ENCODE measurements at regions not wholly inside any gene's neighbourhood (a gene's known extent, or its start where the extent isn't known, plus 50 kb on each side); places are given as distances from the start of the nearest gene placed in this dataset.

DNA sequence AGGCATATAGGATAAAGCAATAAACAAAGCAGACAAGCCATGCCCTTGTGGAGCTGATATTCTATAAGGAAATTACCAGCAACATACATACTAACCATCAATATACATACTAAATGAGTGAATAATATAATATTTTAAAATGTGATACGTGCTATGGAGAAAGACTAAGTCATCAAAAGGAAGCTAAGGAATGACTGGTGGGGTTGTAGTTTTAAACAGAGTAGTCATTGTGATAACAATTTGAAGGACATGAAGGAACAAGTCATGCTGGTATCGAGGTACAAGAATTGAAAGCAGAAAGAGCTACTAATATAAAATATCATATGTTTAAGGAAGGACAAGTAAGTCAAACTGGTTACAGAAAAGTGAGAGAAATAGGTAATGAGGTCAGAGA is 894.9 kb upstream of the PCDH9 start:
- no peak for DNase-seq (ENCODE audit: low spot score)
- no peaks in the 10 kb centered on the region for H3K36me3 ChIP-seq (ENCODE audit: insufficient read depth, low read length, poor library complexity, severe bottlenecking)
- no peaks in the 10 kb centered on the region for H3K4me1 ChIP-seq (ENCODE audit: insufficient read depth, low read length, poor library complexity, severe bottlenecking)
- TF ChIP-seq, protein P1, sequence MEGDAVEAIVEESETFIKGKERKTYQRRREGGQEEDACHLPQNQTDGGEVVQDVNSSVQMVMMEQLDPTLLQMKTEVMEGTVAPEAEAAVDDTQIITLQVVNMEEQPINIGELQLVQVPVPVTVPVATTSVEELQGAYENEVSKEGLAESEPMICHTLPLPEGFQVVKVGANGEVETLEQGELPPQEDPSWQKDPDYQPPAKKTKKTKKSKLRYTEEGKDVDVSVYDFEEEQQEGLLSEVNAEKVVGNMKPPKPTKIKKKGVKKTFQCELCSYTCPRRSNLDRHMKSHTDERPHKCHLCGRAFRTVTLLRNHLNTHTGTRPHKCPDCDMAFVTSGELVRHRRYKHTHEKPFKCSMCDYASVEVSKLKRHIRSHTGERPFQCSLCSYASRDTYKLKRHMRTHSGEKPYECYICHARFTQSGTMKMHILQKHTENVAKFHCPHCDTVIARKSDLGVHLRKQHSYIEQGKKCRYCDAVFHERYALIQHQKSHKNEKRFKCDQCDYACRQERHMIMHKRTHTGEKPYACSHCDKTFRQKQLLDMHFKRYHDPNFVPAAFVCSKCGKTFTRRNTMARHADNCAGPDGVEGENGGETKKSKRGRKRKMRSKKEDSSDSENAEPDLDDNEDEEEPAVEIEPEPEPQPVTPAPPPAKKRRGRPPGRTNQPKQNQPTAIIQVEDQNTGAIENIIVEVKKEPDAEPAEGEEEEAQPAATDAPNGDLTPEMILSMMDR (conservative IDR thresholded peaks at IDR 0.05; ENCODE audit: low read depth, low read length), result no peak
- no peak for TF ChIP-seq EZH2 (IDR thresholded peaks at IDR 0.05; ENCODE audit: borderline replicate concordance, low read depth, low read length, poor library complexity, severe bottlenecking)
- H3K4me3 ChIP-seq (ENCODE audit: low read depth, low read length, poor library complexity, severe bottlenecking), result no peak overlapping the region
- intact Hi-C loops (cut with micrococcal nuclease; ENCODE audit: unreplicated experiment), result no loop called here
- BruUV-seq (replicated peaks), result no TSS peak
- H3K27me3 ChIP-seq (replicated peaks; ENCODE audit: insufficient read depth, low read depth, low read length, poor library complexity), result no peaks in the 10 kb centered on the region
- POLR2A ChIA-PET (ENCODE audit: low non-redundant PET), result no interaction called here
- H3K27ac ChIP-seq (ENCODE audit: low read depth, low read length, poor library complexity, severe bottlenecking), result no peak overlapping the region
- CTCF ChIA-PET, result no interaction called here
- H3K9me3 ChIP-seq (ENCODE audit: low read depth, low read length, poor library complexity, severe bottlenecking), result no peaks in the 10 kb centered on the region

DNA sequence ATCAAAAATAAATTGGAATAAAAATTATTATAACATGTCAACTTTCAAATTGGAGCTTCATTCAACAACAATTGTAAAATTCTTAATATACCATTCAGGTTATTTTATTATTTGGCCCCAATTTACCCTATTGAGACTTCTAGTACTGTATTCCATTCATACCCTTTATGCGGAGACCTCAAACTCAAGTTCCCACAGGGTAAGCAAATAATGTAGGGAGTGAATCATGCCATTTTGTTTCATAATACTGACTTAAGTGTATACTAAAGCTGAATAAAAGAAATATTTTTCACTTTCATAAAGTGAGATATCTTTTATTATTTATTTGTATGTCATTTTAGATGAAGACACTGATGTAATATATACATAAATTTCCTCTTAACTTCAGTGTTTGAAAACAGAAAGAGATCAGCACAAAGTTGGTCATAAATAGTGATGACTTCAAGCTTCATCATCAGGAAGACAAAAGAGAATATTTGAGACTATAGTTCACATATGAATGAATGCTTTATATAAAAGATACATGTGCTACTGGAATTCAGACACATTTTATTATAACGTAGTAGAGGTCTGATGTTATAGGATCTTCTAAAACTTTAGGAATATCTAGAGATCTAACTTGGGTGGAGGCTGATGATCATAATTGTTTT is 894.4 kb upstream of the PCDH9 start:
- CTCF ChIA-PET, result no interaction called here
- POLR2A ChIA-PET (ENCODE audit: low non-redundant PET), result no interaction called here
- DNase-seq (ENCODE audit: low spot score), result no peak
- H3K27ac ChIP-seq (ENCODE audit: low read depth, low read length, poor library complexity, severe bottlenecking), result no peak overlapping the region
- H3K36me3 ChIP-seq (ENCODE audit: insufficient read depth, low read length, poor library complexity, severe bottlenecking), result no peaks in the 10 kb centered on the region
- H3K9me3 ChIP-seq (ENCODE audit: low read depth, low read length, poor library complexity, severe bottlenecking), result no peaks in the 10 kb centered on the region
- no peak for TF ChIP-seq EZH2 (IDR thresholded peaks at IDR 0.05; ENCODE audit: borderline replicate concordance, low read depth, low read length, poor library complexity, severe bottlenecking)
- TF ChIP-seq, protein P1 (conservative IDR thresholded peaks at IDR 0.05; ENCODE audit: low read depth, low read length), result no peak
- no TSS peak for BruUV-seq (replicated peaks)
- H3K27me3 ChIP-seq (replicated peaks; ENCODE audit: insufficient read depth, low read depth, low read length, poor library complexity), result no peaks in the 10 kb centered on the region
- H3K4me3 ChIP-seq (ENCODE audit: low read depth, low read length, poor library complexity, severe bottlenecking), result no peak overlapping the region
- intact Hi-C loops (cut with micrococcal nuclease; ENCODE audit: unreplicated experiment), result no loop called here
- H3K4me1 ChIP-seq (ENCODE audit: insufficient read depth, low read length, poor library complexity, severe bottlenecking), result no peaks in the 10 kb centered on the region

DNA sequence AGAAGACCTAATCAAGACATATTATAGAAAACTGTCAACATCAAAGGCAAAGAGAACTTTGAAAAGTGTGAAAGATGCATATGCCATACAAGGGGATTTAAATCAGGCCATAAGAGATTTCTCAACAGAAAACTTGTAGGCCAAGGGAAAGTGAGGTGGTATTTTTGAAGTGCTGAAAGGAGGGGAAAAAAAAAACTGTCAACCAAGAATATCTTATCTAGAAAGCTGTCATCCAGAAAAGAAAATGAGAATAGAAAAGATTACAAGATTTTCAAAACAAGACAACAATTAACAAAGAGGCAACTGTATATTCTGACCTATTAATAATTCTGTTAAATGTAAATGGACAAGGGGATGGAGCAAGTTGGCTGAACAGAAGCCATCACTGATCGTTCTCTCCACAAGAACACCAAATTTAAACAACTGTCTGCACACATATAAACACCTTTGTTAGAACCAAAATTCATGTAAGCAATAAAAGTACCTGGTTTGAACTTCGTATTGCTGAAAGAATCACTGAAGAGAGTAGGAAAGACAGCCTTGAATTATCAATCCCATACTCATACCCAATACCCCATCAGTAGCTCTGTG is 880.1 kb upstream of the PCDH9 start:
- ChIA-PET CTCF (no interaction called here), POLR2A (ENCODE audit: low non-redundant PET) (no interaction called here)
- Histone ChIP-seq H3K4me3 (ENCODE audit: low read depth, low read length, poor library complexity, severe bottlenecking) (no peak overlapping the region), H3K36me3 (ENCODE audit: insufficient read depth, low read length, poor library complexity, severe bottlenecking) (no peaks in the 10 kb centered on the region), H3K9me3 (ENCODE audit: low read depth, low read length, poor library complexity, severe bottlenecking) (peaks cover 16% of the 10 kb centered on the region), H3K4me1 (ENCODE audit: insufficient read depth, low read length, poor library complexity, severe bottlenecking) (no peaks in the 10 kb centered on the region), H3K27ac (ENCODE audit: low read depth, low read length, poor library complexity, severe bottlenecking) (no peak overlapping the region), H3K27me3 (replicated peaks; ENCODE audit: insufficient read depth, low read depth, low read length, poor library complexity) (no peaks in the 10 kb centered on the region)
- BruUV-seq (replicated peaks), result no TSS peak
- TF ChIP-seq, protein P1 (conservative IDR thresholded peaks at IDR 0.05; ENCODE audit: low read depth, low read length), result no peak
- TF ChIP-seq EZH2 (IDR thresholded peaks at IDR 0.05; ENCODE audit: borderline replicate concordance, low read depth, low read length, poor library complexity, severe bottlenecking), result no peak
- intact Hi-C loops (cut with micrococcal nuclease; ENCODE audit: unreplicated experiment), result no loop called here
- no peak for DNase-seq (ENCODE audit: low spot score)

Data from A673 (cell line).